Fibroblast of lung (primary cell): ENCODE measurements at regions not wholly inside any gene's neighbourhood (a gene's known extent, or its start where the extent isn't known, plus 50 kb on each side); places are given as distances from the start of the nearest gene placed in this dataset.

Experiments used
- DNase-seq, 2 donors: peaks; one replicate each; pipeline versions ENCODE4 v3.0.0 to v3.0.0-alpha.2; 2010; ENCODE audit warnings: low read depth in 2 of 2
- H2AFZ ChIP-seq: 2 replicates; pipeline ENCODE4 v1.5.1; 2012; ENCODE audit warnings: low read length, control low read depth, inconsistent platforms
- H3K27ac ChIP-seq: 2 replicates; pipeline ENCODE4 v1.5.1; 2011; ENCODE audit warnings: low read length, control low read depth; ENCODE audit not compliant: insufficient read depth
- H3K27me3 ChIP-seq: 2 replicates; pipeline ENCODE4 v1.5.1; 2011; ENCODE audit warnings: mild to moderate bottlenecking, low read length; ENCODE audit not compliant: control insufficient read depth, insufficient read depth
- H3K36me3 ChIP-seq: 2 replicates; pipeline ENCODE4 v1.5.1; 2011; ENCODE audit warnings: low read length; ENCODE audit not compliant: control insufficient read depth, insufficient read depth
- H3K4me1 ChIP-seq: 2 replicates; pipeline ENCODE4 v1.5.1; 2011; ENCODE audit warnings: low read length; ENCODE audit not compliant: control insufficient read depth, insufficient read depth; ENCODE audit errors: extremely low read depth
- H3K4me2 ChIP-seq: 2 replicates; pipeline ENCODE4 v1.5.1; 2011; ENCODE audit warnings: low read length, control low read depth; ENCODE audit not compliant: insufficient read depth; ENCODE audit errors: extremely low read depth
- H3K4me3 ChIP-seq, 4 experiments: fragments of 200-600 bp in 1 of 4; sonication (generic) in 1 of 4; replicated peaks in 1 of 4; 2 replicates each; pipeline ENCODE4 v1.5.1; 2011 to 2016; ENCODE audit warnings: low read length in 4 of 4, low read depth in 3 of 4, mild to moderate bottlenecking in 3 of 4, control low read depth in 2 of 4, inconsistent platforms in 1 of 4, mixed read lengths in 1 of 4; ENCODE audit not compliant: insufficient read depth in 1 of 4; ENCODE audit errors: control extremely low read depth in 1 of 4
- H3K79me2 ChIP-seq: 2 replicates; pipeline ENCODE4 v1.5.1; 2012; ENCODE audit warnings: mild to moderate bottlenecking, low read length, inconsistent platforms; ENCODE audit not compliant: control insufficient read depth, insufficient read depth
- H3K9ac ChIP-seq: 2 replicates; pipeline ENCODE4 v1.5.1; 2011; ENCODE audit warnings: mild to moderate bottlenecking, low read length, control low read depth; ENCODE audit not compliant: insufficient read depth
- H3K9me3 ChIP-seq: 2 replicates; pipeline ENCODE4 v1.5.1; 2012; ENCODE audit warnings: low read depth, low read length; ENCODE audit not compliant: control insufficient read depth, insufficient read depth
- H4K20me1 ChIP-seq: 2 replicates; pipeline ENCODE4 v1.5.1; 2011; ENCODE audit warnings: low read length; ENCODE audit not compliant: control insufficient read depth, insufficient read depth; ENCODE audit errors: extremely low read depth
- CTCF ChIP-seq, 2 donors: IDR thresholded peaks in 1 of 2; conservative IDR thresholded peaks in 1 of 2; 1 replicate in 1 of 2; 2 replicates in 1 of 2; pipeline ENCODE4 v1.5.1; 2011 to 2012; ENCODE audit warnings: low read length in 2 of 2, control low read depth in 1 of 2, inconsistent platforms in 1 of 2, low read depth in 1 of 2, mild to moderate bottlenecking in 1 of 2
- EZH2 ChIP-seq: IDR thresholded peaks from 2 replicates; pipeline ENCODE4 v1.5.1; 2012; ENCODE audit warnings: low read length, control low read depth, mild to moderate bottlenecking; ENCODE audit errors: missing control alignments

- no peak overlapping the region for H3K27ac ChIP-seq
- H3K4me2 ChIP-seq, result no peak overlapping the region
- no peak overlapping the region for H3K9ac ChIP-seq
- no peaks in the 10 kb centered on the region for H3K4me1 ChIP-seq
- TF ChIP-seq EZH2, result no peak
- no peak for TF ChIP-seq CTCF (conservative IDR thresholded peaks at IDR 0.05 in 1 of 2, IDR thresholded peaks at IDR 0.05 in 1 of 2; ENCODE audit: low read depth in 1 of 2, low read length in 2 of 2)
- H4K20me1 ChIP-seq, result no peaks in the 10 kb centered on the region
- no peaks in the 10 kb centered on the region for H3K9me3 ChIP-seq
- H3K27me3 ChIP-seq, result no peaks in the 10 kb centered on the region
- H3K4me3 ChIP-seq, result no peak overlapping the region
- no peak overlapping the region for H2AFZ ChIP-seq
- no peaks in the 10 kb centered on the region for H3K79me2 ChIP-seq
- H3K36me3 ChIP-seq, result no peaks in the 10 kb centered on the region
- peak in 1 of 2 donors; percentile 42 for DNase-seq
These were observed 58.0 kb upstream of the RAB3GAP2 start for GRCh38 chr1:220330265-220330664.

- Histone ChIP-seq H3K4me2 (no peak overlapping the region), H3K9ac (no peak overlapping the region), H3K9me3 (no peaks in the 10 kb centered on the region), H3K27ac (no peak overlapping the region), H3K4me3 (no peak overlapping the region), H3K4me1 (no peaks in the 10 kb centered on the region), H3K79me2 (no peaks in the 10 kb centered on the region), H3K27me3 (no peaks in the 10 kb centered on the region), H3K36me3 (no peaks in the 10 kb centered on the region), H2AFZ (no peak overlapping the region), H4K20me1 (no peaks in the 10 kb centered on the region)
- no peak for DNase-seq
- no peak for TF ChIP-seq EZH2
- no peak for TF ChIP-seq CTCF (conservative IDR thresholded peaks at IDR 0.05 in 1 of 2, IDR thresholded peaks at IDR 0.05 in 1 of 2; ENCODE audit: low read depth in 1 of 2, low read length in 2 of 2)
These were observed 54.9 kb upstream of the RAB3GAP2 start for GRCh38 chr1:220327106-220327505.

- no peak overlapping the region for H3K4me2 ChIP-seq
- no peaks in the 10 kb centered on the region for H3K9me3 ChIP-seq
These were observed 54.3 kb upstream of the RAB3GAP2 start for GRCh38 chr1:220326578-220326977.

More at GRCh38 chr1:220326578-220326977, 54.3 kb upstream of the RAB3GAP2 start:
- DNase-seq, result peak in 1 of 2 donors; percentile 80
- no peak overlapping the region for H2AFZ ChIP-seq
- no peak for TF ChIP-seq CTCF (conservative IDR thresholded peaks at IDR 0.05 in 1 of 2, IDR thresholded peaks at IDR 0.05 in 1 of 2; ENCODE audit: low read depth in 1 of 2, low read length in 2 of 2)
- TF ChIP-seq EZH2, result no peak
- H4K20me1 ChIP-seq, result no peaks in the 10 kb centered on the region
- no peak overlapping the region for H3K9ac ChIP-seq
- H3K36me3 ChIP-seq, result no peaks in the 10 kb centered on the region
- no peaks in the 10 kb centered on the region for H3K79me2 ChIP-seq
- no peaks in the 10 kb centered on the region for H3K27me3 ChIP-seq
- H3K4me1 ChIP-seq, result no peaks in the 10 kb centered on the region
- H3K4me3 ChIP-seq, result no peak overlapping the region
- H3K27ac ChIP-seq, result no peak overlapping the region
